Prostate gland (tissue), 2 donors: ENCODE measurements at regions not wholly inside any gene's neighbourhood (a gene's known extent, or its start where the extent isn't known, plus 50 kb on each side); places are given as distances from the start of the nearest gene placed in this dataset.
"Not testable (repeated sequence)": the region's sequence is repeated elsewhere in the genome, so short reads cannot be mapped to it uniquely, and the experiment has no call there.

Experiments used
- CTCF ChIP-seq, 4 experiments: fragments of 200-600 bp in 2 of 4; fragments of 450-650 bp in 2 of 4; sonication (generic) in 2 of 4; IDR thresholded peaks; 1 replicate in 3 of 4; 2 replicates in 1 of 4; pipeline ENCODE4 v1.5.1; 2016 to 2019; ENCODE audit warnings: antibody characterized with exemption in 4 of 4, mild to moderate bottlenecking in 2 of 4, moderate library complexity in 2 of 4
- POLR2A ChIP-seq: fragments of 450-650 bp; IDR thresholded peaks from one replicate; pipeline ENCODE4 v1.6.1; 2016; ENCODE audit warnings: antibody characterized with exemption, mild to moderate bottlenecking

DNA sequence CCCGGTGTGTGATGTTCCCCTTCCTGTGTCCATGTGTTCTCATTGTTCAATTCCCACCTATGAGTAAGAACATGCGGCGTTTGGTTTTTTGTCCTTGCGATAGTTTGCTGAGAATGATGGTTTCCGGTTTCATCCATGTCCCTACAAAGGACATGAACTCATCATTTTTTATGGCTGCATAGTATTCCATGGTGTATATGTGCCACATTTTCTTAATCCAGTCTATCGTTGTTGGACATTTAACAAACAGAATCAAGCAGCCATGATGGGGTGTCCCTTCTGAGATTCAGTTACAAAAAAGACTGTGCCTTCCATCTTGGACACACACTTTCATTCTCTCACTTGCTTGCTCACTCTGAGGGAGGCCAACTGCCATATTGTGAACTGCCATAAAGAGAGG is 66.5 kb upstream of the MDM1 start:
- not testable (repeated sequence) for TF ChIP-seq POLR2A; CTCF (IDR thresholded peaks at IDR 0.05)
